ENCODE measurements at regions not wholly inside any gene's neighbourhood (a gene's known extent, or its start where the extent isn't known, plus 50 kb on each side); places are given as distances from the start of the nearest gene placed in this dataset.

- TF ChIP-seq, protein P1, sequence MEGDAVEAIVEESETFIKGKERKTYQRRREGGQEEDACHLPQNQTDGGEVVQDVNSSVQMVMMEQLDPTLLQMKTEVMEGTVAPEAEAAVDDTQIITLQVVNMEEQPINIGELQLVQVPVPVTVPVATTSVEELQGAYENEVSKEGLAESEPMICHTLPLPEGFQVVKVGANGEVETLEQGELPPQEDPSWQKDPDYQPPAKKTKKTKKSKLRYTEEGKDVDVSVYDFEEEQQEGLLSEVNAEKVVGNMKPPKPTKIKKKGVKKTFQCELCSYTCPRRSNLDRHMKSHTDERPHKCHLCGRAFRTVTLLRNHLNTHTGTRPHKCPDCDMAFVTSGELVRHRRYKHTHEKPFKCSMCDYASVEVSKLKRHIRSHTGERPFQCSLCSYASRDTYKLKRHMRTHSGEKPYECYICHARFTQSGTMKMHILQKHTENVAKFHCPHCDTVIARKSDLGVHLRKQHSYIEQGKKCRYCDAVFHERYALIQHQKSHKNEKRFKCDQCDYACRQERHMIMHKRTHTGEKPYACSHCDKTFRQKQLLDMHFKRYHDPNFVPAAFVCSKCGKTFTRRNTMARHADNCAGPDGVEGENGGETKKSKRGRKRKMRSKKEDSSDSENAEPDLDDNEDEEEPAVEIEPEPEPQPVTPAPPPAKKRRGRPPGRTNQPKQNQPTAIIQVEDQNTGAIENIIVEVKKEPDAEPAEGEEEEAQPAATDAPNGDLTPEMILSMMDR (IDR thresholded peaks at IDR 0.05; ENCODE audit: control insufficient read depth, insufficient read depth, low read depth, low read length, missing control alignments) = no peak
- no peak for DNase-seq (ENCODE audit: low read depth)
- H3K4me3 ChIP-seq (ENCODE audit: control insufficient read depth, low read depth, low read length) = no peak overlapping the region
Observed at GRCh38 chr13:92974905-92975429, 251.6 kb upstream of the GPC6 start.

DNA sequence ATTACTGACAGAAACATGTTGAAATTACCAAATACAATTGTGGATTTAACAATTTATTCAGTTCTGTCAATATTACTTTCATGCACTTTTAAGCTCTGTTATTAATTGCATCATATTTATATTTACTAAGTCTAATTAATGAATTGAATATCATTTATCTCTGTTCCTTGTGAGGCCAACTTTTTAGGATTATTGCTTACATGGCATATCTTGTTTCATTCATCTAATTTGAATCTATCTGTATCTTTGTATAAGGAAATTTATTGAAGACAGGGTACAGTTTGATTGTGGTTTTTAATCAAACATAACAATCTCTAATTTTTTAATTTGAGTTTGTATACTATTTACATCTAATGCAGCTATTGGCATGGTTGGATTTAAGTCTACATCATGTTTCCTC, 249.9 kb upstream of the GPC6 start:
- no peak overlapping the region for H3K4me3 ChIP-seq (ENCODE audit: control insufficient read depth, low read depth, low read length)
- no peak for DNase-seq (ENCODE audit: low read depth)
- TF ChIP-seq, protein P1 (IDR thresholded peaks at IDR 0.05; ENCODE audit: control insufficient read depth, insufficient read depth, low read depth, low read length, missing control alignments) = no peak

DNA sequence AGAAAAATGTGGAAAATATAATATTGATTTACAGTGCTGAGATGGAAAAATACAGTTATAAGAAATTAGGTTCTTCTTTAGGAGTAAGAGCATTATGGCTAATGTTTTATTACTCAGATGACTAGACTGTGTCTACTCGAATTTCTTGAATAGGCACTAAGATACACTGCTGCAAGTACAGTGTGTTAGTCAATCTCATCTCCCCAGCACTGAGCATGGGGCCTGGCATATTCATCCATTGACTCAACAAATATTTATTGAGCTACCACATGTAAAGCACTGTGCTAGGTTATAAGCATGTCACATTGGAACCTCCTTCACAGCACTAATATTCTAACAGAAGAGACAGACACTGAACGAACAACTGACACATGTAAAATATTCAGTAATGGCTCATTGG, 242.5 kb upstream of the GPC6 start:
- DNase-seq (ENCODE audit: low read depth) = no peak
- TF ChIP-seq, protein P1 (IDR thresholded peaks at IDR 0.05; ENCODE audit: control insufficient read depth, insufficient read depth, low read depth, low read length, missing control alignments) = no peak
- H3K4me3 ChIP-seq (ENCODE audit: control insufficient read depth, low read depth, low read length) = no peak overlapping the region

DNA sequence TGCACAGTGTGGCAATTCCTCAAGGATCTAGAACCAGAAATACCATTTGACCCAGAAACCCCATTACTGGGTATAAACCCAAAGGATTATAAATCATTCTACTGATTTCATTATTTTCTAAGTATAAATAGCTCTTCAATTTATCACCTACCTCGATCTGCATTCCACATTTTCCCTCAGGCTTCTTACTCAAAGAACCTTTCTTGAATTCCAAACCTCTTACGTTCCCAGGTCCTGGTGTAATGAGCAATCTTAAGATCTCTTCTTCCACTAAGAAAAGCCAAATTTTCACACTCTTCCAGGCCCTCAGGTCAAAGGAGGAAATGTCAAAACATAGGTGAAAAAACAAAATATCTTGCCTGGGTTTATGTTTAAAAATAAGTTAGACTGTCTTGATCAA, 237.3 kb upstream of the GPC6 start:
- H3K4me3 ChIP-seq (ENCODE audit: control insufficient read depth, low read depth, low read length) = no peak overlapping the region
- TF ChIP-seq, protein P1 (IDR thresholded peaks at IDR 0.05; ENCODE audit: control insufficient read depth, insufficient read depth, low read depth, low read length, missing control alignments) = no peak
- no peak for DNase-seq (ENCODE audit: low read depth)

- H3K4me3 ChIP-seq (ENCODE audit: control insufficient read depth, low read depth, low read length) = no peak overlapping the region
- TF ChIP-seq, protein P1 (IDR thresholded peaks at IDR 0.05; ENCODE audit: control insufficient read depth, insufficient read depth, low read depth, low read length, missing control alignments) = no peak
Observed at GRCh38 chr13:92991692-92992091, 234.9 kb upstream of the GPC6 start.

GRCh38 chr13:92994056-92994455, 232.6 kb upstream of the GPC6 start:
- no peak overlapping the region for H3K4me3 ChIP-seq (ENCODE audit: control insufficient read depth, low read depth, low read length)
- TF ChIP-seq, protein P1 (IDR thresholded peaks at IDR 0.05; ENCODE audit: control insufficient read depth, insufficient read depth, low read depth, low read length, missing control alignments) = no peak
- no peak for DNase-seq (ENCODE audit: low read depth)

More at GRCh38 chr13:92991692-92992091, 234.9 kb upstream of the GPC6 start:
- DNase-seq (ENCODE audit: low read depth) = no peak

All from AG09309 (cell line).